ENCODE measurements at regions not wholly inside any gene's neighbourhood (a gene's known extent, or its start where the extent isn't known, plus 50 kb on each side); places are given as distances from the start of the nearest gene placed in this dataset.

DNA sequence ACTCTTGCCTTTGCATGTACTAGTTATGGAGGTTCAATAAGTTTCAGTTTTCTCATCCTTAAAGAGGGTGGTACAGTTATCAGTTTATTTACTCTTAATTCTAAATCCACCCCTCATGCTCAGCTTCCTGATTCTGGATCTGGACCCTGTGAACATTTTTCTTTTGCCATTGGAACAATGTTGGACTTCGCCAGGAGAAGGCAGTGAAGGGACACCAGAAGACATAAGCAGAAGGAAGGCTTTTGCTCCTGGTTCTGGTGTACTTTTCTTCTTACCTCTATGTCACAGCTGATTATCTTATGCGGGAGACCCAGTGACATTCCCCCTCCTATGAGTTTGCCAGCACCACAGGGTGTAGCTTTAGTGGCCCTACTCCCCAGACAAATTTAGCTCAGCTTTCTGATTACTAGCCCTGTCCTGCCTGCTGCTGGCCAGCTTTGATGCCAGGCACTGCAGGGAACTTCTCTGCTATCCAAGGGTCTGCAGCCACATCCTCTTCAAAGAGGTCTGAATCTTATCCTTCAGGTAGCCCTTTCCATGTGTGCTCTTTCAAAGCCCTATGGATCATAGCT lies 466.3 kb upstream of the EPHA3 start:
- FAIRE-seq (no peak), DNase-seq (ENCODE audit: insufficient read length, low spot score) (no peak)

DNA sequence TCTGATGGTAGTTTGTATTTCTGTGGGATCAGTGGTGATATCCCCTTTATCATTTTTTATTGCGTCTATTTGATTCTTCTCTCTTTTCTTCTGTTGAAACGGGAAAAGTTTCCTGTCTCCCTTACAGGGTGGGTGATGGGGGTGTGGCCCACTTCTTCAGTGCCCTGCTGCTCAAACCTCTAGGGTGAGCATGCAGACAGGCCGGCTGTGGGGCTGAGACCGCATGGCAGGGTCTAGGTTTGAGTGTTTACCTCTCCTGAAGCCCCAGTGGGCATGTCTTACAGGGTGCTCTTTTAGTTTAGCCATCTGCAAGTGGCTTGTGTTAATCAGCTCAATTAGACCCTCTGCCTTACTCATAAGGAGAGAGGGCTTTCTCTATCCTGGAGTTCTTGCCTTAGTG lies 450.0 kb upstream of the EPHA3 start:
- TF ChIP-seq POLR2A (IDR thresholded peaks at IDR 0.05; ENCODE audit: low read depth, low read length) = no peak
- TF ChIP-seq SPI1 (IDR thresholded peaks at IDR 0.05; ENCODE audit: low read depth, low read length) = no peak
- TF ChIP-seq POU2F2 (IDR thresholded peaks at IDR 0.05; ENCODE audit: low read depth, low read length) = no peak
- no peak for TF ChIP-seq TAF1 (IDR thresholded peaks at IDR 0.05; ENCODE audit: low read depth, low read length)
- no peak for TF ChIP-seq PAX5 (IDR thresholded peaks at IDR 0.05; ENCODE audit: insufficient read depth, low read length, severe bottlenecking)
- no peak for TF ChIP-seq POLR2AphosphoS5 (IDR thresholded peaks at IDR 0.05; ENCODE audit: low read depth, low read length)
- FAIRE-seq = no peak
- no peak for DNase-seq (ENCODE audit: insufficient read length, low spot score)

More for the DNA sequence above, 466.3 kb upstream of the EPHA3 start:
- TF ChIP-seq POU2F2 (IDR thresholded peaks at IDR 0.05; ENCODE audit: low read depth, low read length) (no peak), POLR2A (IDR thresholded peaks at IDR 0.05; ENCODE audit: low read depth, low read length) (no peak), TAF1 (IDR thresholded peaks at IDR 0.05; ENCODE audit: low read depth, low read length) (no peak), SPI1 (IDR thresholded peaks at IDR 0.05; ENCODE audit: low read depth, low read length) (no peak), POLR2AphosphoS5 (IDR thresholded peaks at IDR 0.05; ENCODE audit: low read depth, low read length) (no peak), PAX5 (IDR thresholded peaks at IDR 0.05; ENCODE audit: insufficient read depth, low read length, severe bottlenecking) (no peak)

DNA sequence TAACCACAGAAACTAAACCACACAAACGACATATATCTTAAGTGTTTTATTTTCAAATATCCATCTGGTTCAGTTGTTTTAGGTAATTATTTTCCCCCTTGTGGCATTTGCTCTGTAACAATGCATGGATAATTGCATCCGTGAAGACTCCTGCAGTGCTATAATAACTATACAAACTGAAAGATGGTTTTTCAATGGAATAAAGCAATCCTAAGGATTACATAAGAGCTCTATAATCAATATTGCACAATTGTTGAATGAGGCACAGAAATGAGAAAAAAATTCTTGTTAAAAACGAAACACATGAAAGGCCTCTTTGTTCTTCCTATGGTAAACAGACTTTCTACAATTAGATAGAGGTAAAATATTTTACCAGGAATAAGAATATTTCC lies 446.0 kb upstream of the EPHA3 start:
- no peak for TF ChIP-seq POLR2A (IDR thresholded peaks at IDR 0.05; ENCODE audit: low read depth, low read length)
- TF ChIP-seq SPI1 (IDR thresholded peaks at IDR 0.05; ENCODE audit: low read depth, low read length) = no peak
- TF ChIP-seq TAF1 (IDR thresholded peaks at IDR 0.05; ENCODE audit: low read depth, low read length) = no peak
- no peak for TF ChIP-seq POU2F2 (IDR thresholded peaks at IDR 0.05; ENCODE audit: low read depth, low read length)
- TF ChIP-seq PAX5 (IDR thresholded peaks at IDR 0.05; ENCODE audit: insufficient read depth, low read length, severe bottlenecking) = no peak
- no peak for TF ChIP-seq POLR2AphosphoS5 (IDR thresholded peaks at IDR 0.05; ENCODE audit: low read depth, low read length)
- DNase-seq (ENCODE audit: insufficient read length, low spot score) (no peak), FAIRE-seq (no peak)

DNA sequence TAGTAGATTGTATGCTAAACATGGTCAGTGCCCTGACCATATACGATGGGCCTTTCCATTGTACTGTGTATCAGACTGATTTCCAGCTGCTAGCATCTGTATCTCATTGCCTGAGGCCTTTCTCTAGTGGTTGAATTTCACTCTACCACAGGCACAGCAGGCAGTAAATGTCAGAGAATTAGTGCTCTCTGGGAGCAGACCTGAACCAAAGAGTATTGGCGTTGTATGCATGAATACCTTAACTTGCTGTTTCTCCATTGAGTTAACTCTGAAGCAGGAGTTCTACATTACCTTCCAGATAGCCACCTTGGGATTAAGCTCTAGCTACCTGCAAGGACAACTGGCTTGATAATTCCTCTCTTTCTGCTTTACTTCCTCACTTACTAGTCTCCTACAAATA lies 439.2 kb upstream of the EPHA3 start:
- no peak for DNase-seq (ENCODE audit: insufficient read length, low spot score)
- FAIRE-seq = no peak
- no peak for TF ChIP-seq POLR2A (IDR thresholded peaks at IDR 0.05; ENCODE audit: low read depth, low read length)
- no peak for TF ChIP-seq POU2F2 (IDR thresholded peaks at IDR 0.05; ENCODE audit: low read depth, low read length)
- TF ChIP-seq POLR2AphosphoS5 (IDR thresholded peaks at IDR 0.05; ENCODE audit: low read depth, low read length) = no peak
- no peak for TF ChIP-seq TAF1 (IDR thresholded peaks at IDR 0.05; ENCODE audit: low read depth, low read length)
- TF ChIP-seq PAX5 (IDR thresholded peaks at IDR 0.05; ENCODE audit: insufficient read depth, low read length, severe bottlenecking) = no peak
- no peak for TF ChIP-seq SPI1 (IDR thresholded peaks at IDR 0.05; ENCODE audit: low read depth, low read length)

DNA sequence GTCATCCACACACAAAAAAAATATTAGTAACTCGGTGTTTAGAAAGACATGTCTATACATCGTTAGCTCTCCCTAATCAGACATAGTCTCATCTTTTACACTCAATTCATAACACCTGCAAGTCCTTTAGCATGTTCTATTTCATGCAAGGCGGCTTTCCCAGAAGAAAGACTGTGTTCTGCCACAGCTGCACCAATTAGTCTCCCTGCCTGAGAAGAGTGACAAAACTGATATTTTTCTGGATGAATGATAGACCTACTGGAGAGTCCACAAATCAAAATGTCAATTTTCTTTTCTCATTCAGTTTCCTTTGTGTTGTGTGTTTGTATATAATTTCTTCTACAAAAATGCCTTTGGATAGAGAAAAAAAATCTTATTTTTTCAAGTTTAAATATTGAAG lies 435.8 kb upstream of the EPHA3 start:
- TF ChIP-seq POLR2AphosphoS5 (IDR thresholded peaks at IDR 0.05; ENCODE audit: low read depth, low read length) (no peak), POLR2A (IDR thresholded peaks at IDR 0.05; ENCODE audit: low read depth, low read length) (no peak), POU2F2 (IDR thresholded peaks at IDR 0.05; ENCODE audit: low read depth, low read length) (no peak), PAX5 (IDR thresholded peaks at IDR 0.05; ENCODE audit: insufficient read depth, low read length, severe bottlenecking) (no peak), SPI1 (IDR thresholded peaks at IDR 0.05; ENCODE audit: low read depth, low read length) (no peak), TAF1 (IDR thresholded peaks at IDR 0.05; ENCODE audit: low read depth, low read length) (no peak)
- FAIRE-seq = no peak
- no peak for DNase-seq (ENCODE audit: insufficient read length, low spot score)

DNA sequence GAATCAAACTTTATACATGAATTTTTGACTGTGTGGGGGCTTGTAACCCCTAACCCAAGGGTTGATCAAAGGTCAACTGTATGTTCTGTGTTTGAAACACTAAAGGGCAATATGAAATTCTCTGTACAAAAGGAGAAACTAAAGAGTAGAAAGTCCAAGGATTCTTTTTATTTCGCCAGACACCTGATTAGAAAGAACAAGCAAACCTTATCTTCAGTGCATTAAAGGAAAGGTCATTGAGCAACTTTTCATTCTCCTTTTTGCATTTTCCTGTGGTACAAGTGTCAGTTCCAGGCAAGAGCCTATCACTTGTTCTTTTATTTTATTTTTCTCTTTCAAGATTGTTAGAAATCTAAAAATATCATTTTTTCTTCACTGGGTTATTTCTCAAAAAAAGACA lies 430.1 kb upstream of the EPHA3 start:
- DNase-seq (ENCODE audit: insufficient read length, low spot score) = no peak
- FAIRE-seq = no peak
- TF ChIP-seq PAX5 (IDR thresholded peaks at IDR 0.05; ENCODE audit: insufficient read depth, low read length, severe bottlenecking) = no peak
- TF ChIP-seq POLR2A (IDR thresholded peaks at IDR 0.05; ENCODE audit: low read depth, low read length) = no peak
- no peak for TF ChIP-seq POU2F2 (IDR thresholded peaks at IDR 0.05; ENCODE audit: low read depth, low read length)
- TF ChIP-seq POLR2AphosphoS5 (IDR thresholded peaks at IDR 0.05; ENCODE audit: low read depth, low read length) = no peak
- no peak for TF ChIP-seq TAF1 (IDR thresholded peaks at IDR 0.05; ENCODE audit: low read depth, low read length)
- TF ChIP-seq SPI1 (IDR thresholded peaks at IDR 0.05; ENCODE audit: low read depth, low read length) = no peak

DNA sequence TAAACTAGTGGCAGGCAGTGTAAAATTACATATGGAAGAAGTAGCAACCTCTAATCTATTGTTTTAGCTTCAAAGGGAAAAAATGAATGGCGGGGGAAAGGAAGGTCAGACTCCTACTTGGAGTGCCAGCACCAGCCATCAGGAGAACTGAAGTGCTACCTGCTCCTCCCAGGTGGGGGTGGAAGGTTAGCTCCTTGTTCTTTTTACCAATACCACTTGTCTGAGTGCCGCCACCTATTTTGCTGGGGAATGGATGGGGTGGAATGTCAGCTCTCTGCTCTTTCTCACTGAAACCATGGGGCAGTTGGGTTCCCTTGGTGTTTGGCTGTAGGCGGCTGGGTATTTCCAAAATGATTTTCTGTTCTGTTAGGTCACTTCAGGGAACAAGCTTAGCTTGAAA lies 428.7 kb upstream of the EPHA3 start:
- no peak for TF ChIP-seq TAF1 (IDR thresholded peaks at IDR 0.05; ENCODE audit: low read depth, low read length)
- TF ChIP-seq POU2F2 (IDR thresholded peaks at IDR 0.05; ENCODE audit: low read depth, low read length) = no peak
- no peak for TF ChIP-seq POLR2A (IDR thresholded peaks at IDR 0.05; ENCODE audit: low read depth, low read length)
- no peak for TF ChIP-seq PAX5 (IDR thresholded peaks at IDR 0.05; ENCODE audit: insufficient read depth, low read length, severe bottlenecking)
- no peak for TF ChIP-seq SPI1 (IDR thresholded peaks at IDR 0.05; ENCODE audit: low read depth, low read length)
- no peak for TF ChIP-seq POLR2AphosphoS5 (IDR thresholded peaks at IDR 0.05; ENCODE audit: low read depth, low read length)
- FAIRE-seq (no peak), DNase-seq (ENCODE audit: insufficient read length, low spot score) (no peak)

DNA sequence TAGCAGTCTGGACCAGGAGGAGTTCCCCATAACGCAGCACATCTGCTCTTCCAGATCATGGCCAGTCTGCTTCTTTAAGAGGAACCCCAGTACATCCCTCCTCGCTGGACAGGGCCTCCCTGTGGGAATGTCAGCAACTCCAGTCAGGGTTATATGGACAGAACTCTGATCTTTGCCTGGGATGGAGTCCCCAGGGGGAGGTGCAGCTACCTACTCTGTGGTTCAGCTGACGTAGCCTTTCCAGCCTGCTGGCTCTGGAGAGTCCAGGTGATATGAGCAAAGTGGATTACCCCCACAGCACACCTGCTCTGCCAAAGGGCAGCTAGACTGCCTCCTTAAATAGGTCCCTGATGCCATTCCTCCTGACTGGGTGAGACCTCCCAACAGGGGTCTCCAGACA lies 417.1 kb upstream of the EPHA3 start:
- FAIRE-seq (no peak), DNase-seq (ENCODE audit: insufficient read length, low spot score) (no peak)
- TF ChIP-seq POLR2A (IDR thresholded peaks at IDR 0.05; ENCODE audit: low read depth, low read length) (no peak), POLR2AphosphoS5 (IDR thresholded peaks at IDR 0.05; ENCODE audit: low read depth, low read length) (no peak), TAF1 (IDR thresholded peaks at IDR 0.05; ENCODE audit: low read depth, low read length) (no peak), PAX5 (IDR thresholded peaks at IDR 0.05; ENCODE audit: insufficient read depth, low read length, severe bottlenecking) (no peak), SPI1 (IDR thresholded peaks at IDR 0.05; ENCODE audit: low read depth, low read length) (no peak), POU2F2 (IDR thresholded peaks at IDR 0.05; ENCODE audit: low read depth, low read length) (no peak)

DNA sequence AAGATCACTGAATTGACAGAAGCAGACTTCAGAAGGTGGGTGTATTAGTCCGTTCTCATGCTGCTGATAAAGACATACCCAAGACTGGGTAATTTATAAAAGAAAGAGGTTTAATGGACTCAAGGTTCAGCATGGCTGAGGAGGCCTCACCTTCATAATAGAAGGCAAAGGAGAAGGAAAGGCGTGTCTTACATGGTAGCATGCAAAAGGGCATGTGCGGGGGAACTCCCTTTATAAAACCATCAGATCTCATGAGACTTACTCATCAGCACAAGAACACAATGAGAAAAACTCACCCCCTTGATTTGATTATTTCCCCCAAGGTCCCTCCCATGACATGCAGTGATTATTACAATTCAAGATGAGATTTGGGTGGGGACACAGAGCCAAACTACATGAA lies 416.3 kb upstream of the EPHA3 start:
- no peak for DNase-seq (ENCODE audit: insufficient read length, low spot score)
- no peak for TF ChIP-seq TAF1 (IDR thresholded peaks at IDR 0.05; ENCODE audit: low read depth, low read length)
- TF ChIP-seq POLR2A (IDR thresholded peaks at IDR 0.05; ENCODE audit: low read depth, low read length) = no peak
- no peak for TF ChIP-seq POU2F2 (IDR thresholded peaks at IDR 0.05; ENCODE audit: low read depth, low read length)
- no peak for TF ChIP-seq POLR2AphosphoS5 (IDR thresholded peaks at IDR 0.05; ENCODE audit: low read depth, low read length)
- no peak for TF ChIP-seq PAX5 (IDR thresholded peaks at IDR 0.05; ENCODE audit: insufficient read depth, low read length, severe bottlenecking)
- TF ChIP-seq SPI1 (IDR thresholded peaks at IDR 0.05; ENCODE audit: low read depth, low read length) = no peak
- no peak for FAIRE-seq

Data from GM12891 (cell line).